Keratinocyte (primary cell): ENCODE measurements at regions not wholly inside any gene's neighbourhood (a gene's known extent, or its start where the extent isn't known, plus 50 kb on each side); places are given as distances from the start of the nearest gene placed in this dataset.

Experiments
- DNase-seq: peaks from one replicate; pipeline ENCODE4 v3.0.0-alpha.2; 2011; ENCODE audit warnings: low read depth, missing footprints, low spot score
- FAIRE-seq: peaks from 2 replicates; lab custom pipeline; 2011; peaks lifted over from hg19 to GRCh38; lab: Jason Lieb, UNC
- H2AFZ ChIP-seq: 2 replicates; pipeline ENCODE4 v1.6.0; 2012; ENCODE audit warnings: low read length, control low read depth, inconsistent platforms; ENCODE audit not compliant: control insufficient read depth
- H3K27ac ChIP-seq: 2 replicates; pipeline ENCODE4 v1.5.1; 2011; ENCODE audit warnings: low read length; ENCODE audit not compliant: control insufficient read depth, insufficient read depth
- H3K27me3 ChIP-seq: 3 replicates; pipeline ENCODE4 v1.6.0; 2011; ENCODE audit warnings: low read length; ENCODE audit not compliant: control insufficient read depth, insufficient read depth; ENCODE audit errors: extremely low read depth
- H3K36me3 ChIP-seq, 2 experiments: 2 replicates in 1 of 2; 3 replicates in 1 of 2; pipeline ENCODE4 v1.5.1; 2011; ENCODE audit warnings: low read length in 2 of 2, mild to moderate bottlenecking in 1 of 2; ENCODE audit not compliant: control insufficient read depth in 2 of 2, insufficient read depth in 2 of 2; ENCODE audit errors: extremely low read depth in 1 of 2
- H3K4me1 ChIP-seq: 3 replicates; pipeline ENCODE4 v1.5.1; 2011; ENCODE audit warnings: low read length; ENCODE audit not compliant: control insufficient read depth, insufficient read depth; ENCODE audit errors: extremely low read depth
- H3K4me2 ChIP-seq: 3 replicates; pipeline ENCODE4 v1.6.0; 2011; ENCODE audit warnings: low read depth, low read length; ENCODE audit not compliant: control insufficient read depth, insufficient read depth; ENCODE audit errors: extremely low read depth
- H3K4me3 ChIP-seq, 3 experiments: fragments of 200-600 bp in 1 of 3; sonication (generic) in 1 of 3; 2 replicates in 2 of 3; 3 replicates in 1 of 3; pipeline ENCODE4 v1.5.1; 2011 to 2016; ENCODE audit warnings: low read length in 3 of 3, mild to moderate bottlenecking in 3 of 3, control low read depth in 2 of 3, inconsistent platforms in 1 of 3, low read depth in 1 of 3, mixed read lengths in 1 of 3, mixed run types in 1 of 3, moderate library complexity in 1 of 3; ENCODE audit not compliant: control insufficient read depth in 2 of 3, insufficient read depth in 2 of 3; ENCODE audit errors: extremely low read depth in 1 of 3
- H3K79me2 ChIP-seq: 2 replicates; pipeline ENCODE4 v1.6.0; 2012; ENCODE audit warnings: low read length; ENCODE audit not compliant: control insufficient read depth, insufficient read depth
- H3K9ac ChIP-seq: 3 replicates; pipeline ENCODE4 v1.6.0; 2011; ENCODE audit warnings: low read length; ENCODE audit not compliant: control insufficient read depth, insufficient read depth; ENCODE audit errors: extremely low read depth
- H3K9me1 ChIP-seq: 3 replicates; pipeline ENCODE4 v1.6.0; 2011; ENCODE audit warnings: low read length; ENCODE audit not compliant: control insufficient read depth, insufficient read depth; ENCODE audit errors: extremely low read depth
- H3K9me3 ChIP-seq: 2 replicates; pipeline ENCODE4 v1.5.1; 2012; ENCODE audit warnings: low read depth, low read length; ENCODE audit not compliant: control insufficient read depth
- H4K20me1 ChIP-seq: 3 replicates; pipeline ENCODE4 v1.6.0; 2011; ENCODE audit warnings: low read length; ENCODE audit not compliant: control insufficient read depth, insufficient read depth; ENCODE audit errors: extremely low read depth
- CTCF ChIP-seq, 3 experiments: IDR thresholded peaks in 1 of 3; conservative IDR thresholded peaks in 1 of 3; optimal IDR thresholded peaks in 1 of 3; 2 replicates in 2 of 3; 3 replicates in 1 of 3; pipeline versions ENCODE3 to v1.5.1; 2011; ENCODE audit warnings: low read length in 3 of 3, mild to moderate bottlenecking in 3 of 3, moderate library complexity in 2 of 3, control low read depth in 1 of 3, inconsistent platforms in 1 of 3; ENCODE audit not compliant: insufficient read depth in 2 of 3; ENCODE audit errors: extremely low read depth in 1 of 3
- EZH2 ChIP-seq: IDR thresholded peaks from one replicate; pipeline ENCODE4 v1.6.1; 2012; ENCODE audit warnings: inconsistent platforms, mild to moderate bottlenecking, low read length, moderate library complexity
- dilution Hi-C: fragments of 300-500 bp; cut with MboI; formaldehyde crosslinking; loops from one replicate; pipeline ENCODE4 v1.7.0; 2020; ENCODE audit warnings: low sequenced_read_pairs; ENCODE audit not compliant: extremely low pct_ligation_motif_present

- Histone ChIP-seq H2AFZ (no peak overlapping the region), H4K20me1 (no peaks in the 10 kb centered on the region), H3K9me1 (no peaks in the 10 kb centered on the region), H3K4me1 (no peaks in the 10 kb centered on the region), H3K36me3 (no peaks in the 10 kb centered on the region), H3K27ac (no peak overlapping the region), H3K4me2 (no peak overlapping the region), H3K9ac (no peak overlapping the region), H3K79me2 (no peaks in the 10 kb centered on the region), H3K4me3 (no peak overlapping the region), H3K9me3 (no peaks in the 10 kb centered on the region), H3K27me3 (no peaks in the 10 kb centered on the region)
- TF ChIP-seq CTCF (optimal IDR thresholded peaks at IDR 0.05 in 1 of 3, IDR thresholded peaks at IDR 0.05 in 1 of 3, conservative IDR thresholded peaks at IDR 0.05 in 1 of 3; ENCODE audit: extremely low read depth in 1 of 3, insufficient read depth in 2 of 3, low read length in 3 of 3), result no peak
- TF ChIP-seq EZH2, result no peak
- DNase-seq (no peak), FAIRE-seq (no peak)
- dilution Hi-C loops, result no loop called here
Measured at GRCh38 chr2:188219541-188219940, 72.1 kb upstream of the GULP1 start.

DNA sequence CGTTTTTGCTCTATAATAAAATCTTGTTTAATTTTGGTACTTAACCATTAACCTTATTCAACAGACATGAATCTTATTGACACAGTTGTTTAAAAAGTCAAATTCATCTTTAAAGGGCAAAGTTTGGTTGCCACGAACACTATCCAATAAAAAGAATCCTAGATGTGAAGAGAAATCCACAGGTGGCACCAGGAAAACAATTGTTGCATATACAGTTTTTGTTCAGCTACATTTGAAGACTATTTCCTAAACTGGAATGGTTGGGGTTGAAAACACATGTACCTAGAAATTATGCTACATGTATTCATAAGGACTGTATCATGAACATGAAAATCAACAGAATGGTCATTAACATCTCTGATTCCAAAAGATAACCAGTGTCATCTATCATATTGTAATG, 71.1 kb upstream of the GULP1 start:
- Histone ChIP-seq H3K4me2 (no peak overlapping the region), H3K4me1 (no peaks in the 10 kb centered on the region), H4K20me1 (no peaks in the 10 kb centered on the region), H3K36me3 (no peaks in the 10 kb centered on the region), H3K27me3 (no peaks in the 10 kb centered on the region), H3K9ac (no peak overlapping the region), H3K27ac (no peak overlapping the region), H2AFZ (no peak overlapping the region), H3K9me1 (no peaks in the 10 kb centered on the region), H3K79me2 (no peaks in the 10 kb centered on the region), H3K4me3 (no peak overlapping the region), H3K9me3 (no peaks in the 10 kb centered on the region)
- no peak for FAIRE-seq
- TF ChIP-seq CTCF (optimal IDR thresholded peaks at IDR 0.05 in 1 of 3, IDR thresholded peaks at IDR 0.05 in 1 of 3, conservative IDR thresholded peaks at IDR 0.05 in 1 of 3; ENCODE audit: extremely low read depth in 1 of 3, insufficient read depth in 2 of 3, low read length in 3 of 3), result no peak
- TF ChIP-seq EZH2, result no peak
- dilution Hi-C loops, result no loop called here
- DNase-seq, result no peak
